Activated CD4-positive, alpha-beta T cell treated with anti-CD3 and anti-CD28 coated beads, Interleukin-2, amount 10 ng/mL, durations not matched to agents 24 days and 14 days (primary cell): ENCODE measurements at regions not wholly inside any gene's neighbourhood (a gene's known extent, or its start where the extent isn't known, plus 50 kb on each side); places are given as distances from the start of the nearest gene placed in this dataset.

Experiments
- DNase-seq: peaks from one replicate; pipeline ENCODE4 v3.0.0; 2022
- H3K27ac Mint-ChIP-seq: one replicate; pipeline ENCODE4 v1.8.0; 2022; ENCODE audit warnings: mild to moderate bottlenecking, mixed read lengths
- H3K27me3 Mint-ChIP-seq: one replicate; pipeline ENCODE4 v1.8.0; 2022; ENCODE audit warnings: mixed read lengths
- H3K36me3 Mint-ChIP-seq: one replicate; pipeline ENCODE4 v1.8.0; 2022; ENCODE audit warnings: low read depth, mild to moderate bottlenecking, mixed read lengths
- H3K4me1 Mint-ChIP-seq: one replicate; pipeline ENCODE4 v1.8.0; 2021; ENCODE audit warnings: mixed read lengths
- H3K4me3 Mint-ChIP-seq: one replicate; pipeline ENCODE4 v1.8.0; 2022; ENCODE audit warnings: mild to moderate bottlenecking, moderate library complexity, mixed read lengths
- H3K9me3 Mint-ChIP-seq: one replicate; pipeline ENCODE4 v1.8.0; 2021; ENCODE audit warnings: mixed read lengths
- intact Hi-C: fragments of 100-400 bp; cut with micrococcal nuclease; formaldehyde crosslinking; loops from one replicate; pipeline ENCODE4 v1.15.1; 2023

DNA sequence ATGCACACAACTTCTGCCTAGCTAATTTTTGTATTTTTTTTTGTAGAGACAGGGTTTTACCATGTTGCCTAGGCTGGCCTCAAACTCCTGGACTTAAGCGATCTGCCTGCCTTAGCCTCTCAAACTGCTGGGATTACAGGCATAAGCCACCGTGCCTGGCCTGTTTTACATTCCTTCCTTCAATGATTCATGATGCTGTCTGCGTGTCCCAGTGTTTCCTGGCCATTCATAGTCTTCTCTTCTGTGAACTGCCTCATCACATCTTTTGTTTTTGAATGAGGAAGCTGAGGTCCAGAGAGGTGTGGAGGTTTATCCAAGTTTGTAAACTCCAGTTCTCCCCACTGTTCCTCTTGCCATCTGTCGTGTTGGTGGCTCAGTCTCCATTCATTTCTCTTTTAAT lies 64.5 kb upstream of the MED9 start:
- H3K9me3 Mint-ChIP-seq = peaks cover 4% of the 10 kb centered on the region
- H3K36me3 Mint-ChIP-seq = no peaks in the 10 kb centered on the region
- intact Hi-C loops = no loop called here
- H3K27me3 Mint-ChIP-seq = peaks cover 5% of the 10 kb centered on the region
- DNase-seq = no peak
- H3K27ac Mint-ChIP-seq = no peak overlapping the region
- H3K4me1 Mint-ChIP-seq = peaks cover 33% of the 10 kb centered on the region
- no peak overlapping the region for H3K4me3 Mint-ChIP-seq

DNA sequence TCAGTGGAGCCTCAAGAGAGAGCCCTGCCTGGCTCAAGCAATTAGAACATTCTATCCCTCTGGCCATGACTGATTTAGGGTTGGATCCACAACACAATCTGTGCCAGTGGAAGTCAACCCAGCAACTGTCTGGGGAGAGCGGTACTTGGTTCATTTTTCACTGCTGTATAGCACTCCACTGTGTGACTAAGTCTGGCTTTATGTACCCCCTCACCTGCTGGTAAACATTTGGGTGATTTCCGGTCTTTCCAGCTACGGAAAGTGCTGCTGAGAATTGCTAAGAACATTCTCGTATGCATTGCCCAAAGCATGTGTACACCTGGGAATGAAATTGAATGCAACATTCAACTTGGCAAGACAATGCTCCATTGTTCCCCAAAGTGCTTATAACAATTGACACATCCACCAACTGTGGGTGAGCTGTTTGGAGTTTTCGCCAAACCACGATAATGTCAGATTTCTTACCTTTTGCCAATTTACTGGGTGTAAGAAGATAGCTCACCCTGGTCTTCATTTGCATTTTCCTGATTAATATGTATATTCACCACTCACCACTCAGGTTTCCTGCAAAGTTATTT lies 63.5 kb upstream of the MED9 start:
- Mint-ChIP-seq H3K36me3 (no peaks in the 10 kb centered on the region), H3K4me1 (peaks cover 30% of the 10 kb centered on the region), H3K9me3 (peaks cover 4% of the 10 kb centered on the region), H3K27ac (no peak overlapping the region), H3K27me3 (peaks cover 5% of the 10 kb centered on the region), H3K4me3 (no peak overlapping the region)
- no peak for DNase-seq
- intact Hi-C loops = no loop called here

DNA sequence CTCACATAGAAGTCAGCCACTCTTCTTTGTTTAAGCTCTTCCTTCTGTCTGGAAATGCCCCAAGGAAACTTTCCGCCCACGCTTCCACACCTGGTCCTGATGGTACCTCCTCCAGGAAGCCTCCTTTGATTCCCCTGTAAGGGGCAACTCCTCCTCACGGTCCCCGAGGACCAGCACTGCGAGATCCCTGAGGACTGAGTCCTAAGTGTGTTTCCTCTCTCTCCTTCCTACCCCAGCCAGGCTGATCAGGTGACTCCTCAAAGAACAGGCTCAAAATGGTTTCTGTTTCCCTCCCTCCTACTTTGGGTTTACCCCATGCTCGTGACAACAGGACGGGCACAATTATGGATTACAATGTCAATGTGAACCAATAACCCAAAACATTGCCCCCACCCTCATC lies 63.0 kb upstream of the MED9 start:
- H3K27ac Mint-ChIP-seq = no peak overlapping the region
- H3K9me3 Mint-ChIP-seq = peaks cover 4% of the 10 kb centered on the region
- intact Hi-C loops = no loop called here
- H3K27me3 Mint-ChIP-seq = peaks cover 5% of the 10 kb centered on the region
- DNase-seq = no peak
- peaks cover 28% of the 10 kb centered on the region for H3K4me1 Mint-ChIP-seq
- H3K36me3 Mint-ChIP-seq = no peaks in the 10 kb centered on the region
- H3K4me3 Mint-ChIP-seq = no peak overlapping the region

DNA sequence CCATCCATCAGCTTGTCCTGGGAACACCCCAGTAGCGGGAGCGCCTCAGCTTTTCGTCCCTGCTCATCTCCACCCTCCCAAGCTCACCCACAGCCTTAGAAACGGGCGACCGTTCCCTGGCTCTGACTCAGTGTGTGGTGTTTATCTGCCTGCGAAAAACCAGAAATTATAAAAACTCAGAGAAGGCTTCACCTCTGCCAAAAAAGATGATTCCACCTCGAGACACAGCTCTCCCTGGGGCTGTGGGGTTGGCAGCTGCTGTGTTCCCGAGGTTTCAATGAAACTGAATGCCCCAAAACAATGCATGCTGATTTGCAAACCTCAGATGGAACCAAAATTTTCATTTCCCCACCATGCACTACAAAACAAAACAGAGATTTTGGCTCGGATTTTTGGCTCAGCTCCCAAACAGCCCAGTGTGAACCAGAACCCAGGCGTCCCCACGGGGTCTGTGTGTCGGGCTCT lies 62.4 kb upstream of the MED9 start:
- no peak overlapping the region for H3K27ac Mint-ChIP-seq
- intact Hi-C loops = no loop called here
- no peaks in the 10 kb centered on the region for H3K36me3 Mint-ChIP-seq
- no peak overlapping the region for H3K4me3 Mint-ChIP-seq
- H3K9me3 Mint-ChIP-seq = peaks cover 4% of the 10 kb centered on the region
- H3K4me1 Mint-ChIP-seq = peaks cover 27% of the 10 kb centered on the region
- no peak for DNase-seq
- peaks cover 5% of the 10 kb centered on the region for H3K27me3 Mint-ChIP-seq

DNA sequence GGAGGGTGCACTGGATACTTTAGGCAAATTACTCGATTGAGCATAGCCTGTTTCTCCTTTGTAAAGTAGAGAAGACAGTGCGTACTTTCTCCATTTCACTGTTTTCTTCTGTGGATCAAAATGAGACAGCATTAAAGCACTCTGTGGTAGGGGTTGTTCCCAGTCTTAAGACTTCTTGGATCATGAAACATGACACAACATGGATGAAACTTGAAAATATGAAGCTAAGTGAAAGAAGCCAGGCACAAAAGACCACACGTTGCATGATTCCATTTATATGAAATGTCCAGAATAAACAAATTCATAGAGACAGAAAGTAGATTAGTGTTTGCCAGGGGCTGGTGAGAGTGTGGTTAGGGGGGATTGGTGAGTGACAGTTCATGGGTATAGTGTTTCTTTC lies 61.8 kb upstream of the MED9 start:
- Mint-ChIP-seq H3K36me3 (no peaks in the 10 kb centered on the region), H3K27ac (no peak overlapping the region), H3K4me3 (no peak overlapping the region), H3K27me3 (peaks cover 5% of the 10 kb centered on the region), H3K4me1 (peaks cover 25% of the 10 kb centered on the region), H3K9me3 (peaks cover 4% of the 10 kb centered on the region)
- no peak for DNase-seq
- intact Hi-C loops = no loop called here

DNA sequence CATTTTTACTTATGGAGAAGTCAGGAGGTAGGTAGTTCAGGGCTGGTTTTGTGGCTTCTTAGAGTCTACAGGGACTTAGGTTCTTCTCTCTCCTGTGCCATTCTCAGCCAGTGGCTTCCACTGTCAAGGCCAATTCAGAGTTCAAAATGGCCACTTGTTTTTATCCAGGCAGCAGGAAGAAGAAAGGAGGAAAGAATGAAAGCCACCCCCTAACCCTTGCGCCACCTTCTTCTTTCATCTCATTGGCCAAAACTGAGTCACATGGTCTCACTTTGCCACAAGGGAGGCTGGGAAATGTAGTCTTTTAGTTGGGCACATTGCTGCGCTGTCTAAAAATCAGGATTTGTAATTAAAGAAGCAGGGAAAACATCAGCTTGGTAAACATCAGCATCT lies 60.8 kb upstream of the MED9 start:
- DNase-seq = peak; percentile 79
- Mint-ChIP-seq H3K27ac (peak overlapping the region; percentile 53), H3K9me3 (peaks cover 4% of the 10 kb centered on the region), H3K27me3 (peaks cover 5% of the 10 kb centered on the region), H3K36me3 (no peaks in the 10 kb centered on the region), H3K4me1 (peaks cover 25% of the 10 kb centered on the region), H3K4me3 (no peak overlapping the region)
- intact Hi-C loops = no loop called here

DNA sequence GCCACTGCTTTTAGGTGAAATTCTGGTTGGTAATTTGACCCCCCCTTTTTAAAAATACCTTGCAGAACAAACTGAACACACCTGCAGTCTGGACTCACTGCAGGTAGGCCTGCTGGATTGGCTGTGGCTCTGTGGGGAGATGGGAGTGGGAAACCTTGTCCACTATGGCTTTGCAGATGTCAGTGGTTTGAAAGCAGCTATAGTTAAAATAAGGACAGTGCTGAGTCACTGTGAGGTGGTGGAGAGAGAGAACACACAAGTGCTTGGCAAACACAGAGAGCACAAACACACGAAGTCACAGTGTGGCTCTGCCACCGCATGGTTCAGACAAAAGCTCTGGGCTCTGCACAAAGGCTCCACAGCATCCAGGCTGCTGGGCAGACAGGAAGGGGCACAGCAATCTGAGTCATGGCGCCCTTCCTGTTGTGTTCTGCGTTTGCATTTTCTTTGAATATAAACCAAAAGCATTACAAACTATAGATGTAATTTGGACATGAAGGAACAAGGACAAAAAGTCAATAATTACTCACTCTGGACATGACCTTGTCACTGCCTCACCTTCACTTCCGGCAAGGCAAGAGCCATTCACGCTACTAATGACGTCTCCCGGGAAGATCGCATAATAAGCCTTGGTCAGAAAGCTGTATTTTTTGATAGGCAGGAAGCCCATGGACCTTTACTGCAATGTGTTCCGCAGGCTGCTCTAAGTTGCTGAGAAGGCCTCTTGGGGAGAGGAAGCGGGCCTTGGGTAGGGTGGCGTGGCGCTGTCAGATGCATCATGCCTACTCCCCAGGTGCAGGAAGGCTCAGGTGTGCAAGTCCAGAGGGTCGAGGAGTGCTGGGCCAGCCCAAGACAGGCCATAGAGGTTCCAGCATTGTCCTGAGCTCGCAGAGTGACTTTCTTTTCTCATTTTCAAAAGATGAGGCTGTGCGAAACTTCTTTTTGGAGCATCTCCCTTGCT lies 60.1 kb upstream of the MED9 start:
- no peaks in the 10 kb centered on the region for H3K36me3 Mint-ChIP-seq
- intact Hi-C loops = no loop called here
- H3K4me1 Mint-ChIP-seq = peaks cover 24% of the 10 kb centered on the region
- no peak overlapping the region for H3K4me3 Mint-ChIP-seq
- peaks cover 5% of the 10 kb centered on the region for H3K27me3 Mint-ChIP-seq
- DNase-seq = peak; percentile 68
- peaks cover 4% of the 10 kb centered on the region for H3K9me3 Mint-ChIP-seq
- peak overlapping the region; percentile 53 for H3K27ac Mint-ChIP-seq

DNA sequence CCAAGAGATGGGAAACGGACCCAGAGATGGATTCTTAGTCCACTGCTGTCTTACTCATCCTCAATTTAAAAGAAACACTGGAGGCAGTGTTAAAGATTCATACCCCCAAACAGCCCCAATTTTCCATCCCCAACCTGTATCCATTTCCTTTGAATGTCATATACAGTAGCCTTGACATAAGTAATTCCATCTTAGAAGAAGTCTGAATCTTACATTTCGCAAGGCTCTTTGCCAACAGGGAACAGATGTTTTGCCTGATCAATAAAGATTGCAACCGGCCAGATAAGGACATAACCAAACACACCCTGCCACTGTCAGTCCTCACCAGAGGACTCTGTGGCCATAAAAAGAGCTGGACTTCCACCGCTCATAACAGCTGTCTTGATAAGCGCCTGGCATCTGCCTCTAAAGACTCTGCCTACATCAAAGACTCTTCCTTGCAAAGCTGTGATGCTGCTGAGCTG lies 59.0 kb upstream of the MED9 start:
- Mint-ChIP-seq H3K27me3 (peaks cover 3% of the 10 kb centered on the region), H3K4me3 (no peak overlapping the region), H3K4me1 (peaks cover 18% of the 10 kb centered on the region), H3K9me3 (peaks cover 10% of the 10 kb centered on the region), H3K36me3 (no peaks in the 10 kb centered on the region), H3K27ac (no peak overlapping the region)
- intact Hi-C loops = no loop called here
- DNase-seq = no peak

DNA sequence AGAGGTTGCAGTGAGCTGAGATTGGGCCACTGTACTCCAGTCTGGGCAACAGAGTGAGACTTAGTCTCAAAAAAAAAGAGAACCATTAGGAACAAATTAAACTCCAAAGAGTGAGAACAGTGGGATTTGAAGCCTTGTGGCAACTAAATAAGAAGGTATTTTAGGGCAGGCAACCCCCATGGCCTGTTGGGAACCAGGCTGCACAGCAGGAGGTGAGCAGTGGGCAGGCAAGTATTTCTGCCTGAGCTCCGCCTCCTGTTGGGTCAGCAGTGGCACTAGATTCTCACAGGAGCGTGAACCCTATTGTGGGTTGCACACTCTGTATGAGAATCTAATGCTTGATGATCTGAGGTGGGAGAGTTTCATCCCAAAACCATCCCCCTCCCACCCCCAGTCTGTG lies 57.6 kb upstream of the MED9 start:
- no peaks in the 10 kb centered on the region for H3K27me3 Mint-ChIP-seq
- H3K27ac Mint-ChIP-seq = no peak overlapping the region
- intact Hi-C loops = no loop called here
- H3K9me3 Mint-ChIP-seq = peaks cover 11% of the 10 kb centered on the region
- no peak for DNase-seq
- H3K4me3 Mint-ChIP-seq = no peak overlapping the region
- no peaks in the 10 kb centered on the region for H3K36me3 Mint-ChIP-seq
- peaks cover 14% of the 10 kb centered on the region for H3K4me1 Mint-ChIP-seq

DNA sequence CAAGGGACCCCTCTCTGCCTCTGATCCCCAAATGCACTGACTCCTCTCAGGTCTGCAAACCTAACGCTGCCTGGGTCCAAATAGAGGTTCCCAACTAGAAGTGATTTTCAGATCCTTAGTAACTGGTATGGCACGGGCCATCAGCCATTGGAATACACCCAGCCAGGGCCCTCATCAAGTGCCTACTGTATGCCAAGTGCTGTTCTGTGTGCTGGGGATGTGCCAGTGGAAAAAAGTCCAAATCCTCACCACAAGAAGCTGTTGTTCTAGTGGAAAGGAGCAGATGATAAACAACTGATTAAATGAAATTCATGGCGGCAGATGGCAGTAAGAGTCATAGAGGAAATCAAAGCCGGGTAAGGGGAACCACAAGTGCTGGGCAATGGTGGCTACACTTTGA lies 57.2 kb upstream of the MED9 start:
- Mint-ChIP-seq H3K4me3 (no peak overlapping the region), H3K9me3 (peaks cover 11% of the 10 kb centered on the region), H3K27ac (no peak overlapping the region), H3K4me1 (peaks cover 14% of the 10 kb centered on the region), H3K36me3 (no peaks in the 10 kb centered on the region), H3K27me3 (no peaks in the 10 kb centered on the region)
- intact Hi-C loops = no loop called here
- DNase-seq = no peak

DNA sequence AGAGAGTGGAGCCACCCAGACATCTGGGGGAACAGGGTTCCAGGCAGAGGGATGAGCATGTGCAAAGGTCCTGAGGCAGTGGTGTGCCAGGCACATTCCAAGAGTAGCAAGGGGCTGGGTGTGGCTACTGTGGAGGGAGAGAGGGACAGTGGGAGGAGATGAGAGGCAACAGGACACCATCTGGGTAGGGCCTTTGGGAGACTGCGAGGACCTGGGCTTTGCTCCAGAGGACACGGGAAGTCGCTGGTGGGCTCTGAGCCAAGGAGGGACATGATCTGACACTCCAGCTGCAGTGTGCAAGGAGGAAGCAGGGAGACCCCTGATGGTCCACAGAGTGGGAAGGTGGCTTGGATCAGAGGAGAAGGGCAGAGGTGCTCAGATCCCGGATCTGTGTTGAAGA lies 56.7 kb upstream of the MED9 start:
- H3K4me1 Mint-ChIP-seq = peaks cover 14% of the 10 kb centered on the region
- DNase-seq = no peak
- no peak overlapping the region for H3K4me3 Mint-ChIP-seq
- H3K27ac Mint-ChIP-seq = no peak overlapping the region
- intact Hi-C loops = no loop called here
- H3K36me3 Mint-ChIP-seq = no peaks in the 10 kb centered on the region
- H3K27me3 Mint-ChIP-seq = no peaks in the 10 kb centered on the region
- peaks cover 8% of the 10 kb centered on the region for H3K9me3 Mint-ChIP-seq

DNA sequence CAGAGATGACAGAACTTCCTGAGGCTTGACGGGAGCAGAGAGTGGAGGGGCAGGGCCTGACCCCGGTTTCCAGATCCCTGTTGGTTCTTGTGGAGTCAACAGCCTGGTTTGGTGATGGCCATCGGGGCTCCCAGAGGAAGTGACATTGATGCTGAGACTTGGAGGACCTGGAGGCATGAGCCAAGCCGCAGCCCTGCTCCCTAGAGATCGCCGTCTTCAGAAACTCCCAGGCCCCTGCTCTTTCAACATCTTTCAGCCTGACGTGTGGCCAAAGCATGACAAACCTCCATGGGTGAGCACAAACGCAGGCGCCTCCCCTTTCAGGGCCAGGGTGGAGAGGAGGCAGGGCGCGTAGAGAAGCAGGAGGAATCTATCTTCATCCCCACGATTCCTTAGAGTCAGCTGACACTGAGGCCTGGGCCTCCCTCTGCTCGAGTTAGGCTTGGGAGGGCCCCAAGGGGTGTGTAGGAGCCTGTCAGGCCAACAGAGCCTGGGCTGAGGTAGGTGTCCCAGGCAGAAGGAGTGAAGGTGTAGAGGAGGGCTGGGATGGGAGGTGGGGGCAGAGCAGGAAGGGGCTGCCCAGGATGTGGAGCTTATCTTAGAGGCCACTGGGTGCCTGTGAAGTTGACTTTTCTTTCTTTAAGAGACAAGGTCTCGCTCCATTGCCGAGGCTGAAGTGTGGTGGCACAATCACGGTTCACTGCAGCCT lies 56.1 kb upstream of the MED9 start:
- H3K27ac Mint-ChIP-seq = no peak overlapping the region
- no peak overlapping the region for H3K4me3 Mint-ChIP-seq
- H3K9me3 Mint-ChIP-seq = peaks cover 6% of the 10 kb centered on the region
- DNase-seq = no peak
- H3K36me3 Mint-ChIP-seq = no peaks in the 10 kb centered on the region
- intact Hi-C loops = no loop called here
- H3K27me3 Mint-ChIP-seq = no peaks in the 10 kb centered on the region
- H3K4me1 Mint-ChIP-seq = peaks cover 12% of the 10 kb centered on the region

DNA sequence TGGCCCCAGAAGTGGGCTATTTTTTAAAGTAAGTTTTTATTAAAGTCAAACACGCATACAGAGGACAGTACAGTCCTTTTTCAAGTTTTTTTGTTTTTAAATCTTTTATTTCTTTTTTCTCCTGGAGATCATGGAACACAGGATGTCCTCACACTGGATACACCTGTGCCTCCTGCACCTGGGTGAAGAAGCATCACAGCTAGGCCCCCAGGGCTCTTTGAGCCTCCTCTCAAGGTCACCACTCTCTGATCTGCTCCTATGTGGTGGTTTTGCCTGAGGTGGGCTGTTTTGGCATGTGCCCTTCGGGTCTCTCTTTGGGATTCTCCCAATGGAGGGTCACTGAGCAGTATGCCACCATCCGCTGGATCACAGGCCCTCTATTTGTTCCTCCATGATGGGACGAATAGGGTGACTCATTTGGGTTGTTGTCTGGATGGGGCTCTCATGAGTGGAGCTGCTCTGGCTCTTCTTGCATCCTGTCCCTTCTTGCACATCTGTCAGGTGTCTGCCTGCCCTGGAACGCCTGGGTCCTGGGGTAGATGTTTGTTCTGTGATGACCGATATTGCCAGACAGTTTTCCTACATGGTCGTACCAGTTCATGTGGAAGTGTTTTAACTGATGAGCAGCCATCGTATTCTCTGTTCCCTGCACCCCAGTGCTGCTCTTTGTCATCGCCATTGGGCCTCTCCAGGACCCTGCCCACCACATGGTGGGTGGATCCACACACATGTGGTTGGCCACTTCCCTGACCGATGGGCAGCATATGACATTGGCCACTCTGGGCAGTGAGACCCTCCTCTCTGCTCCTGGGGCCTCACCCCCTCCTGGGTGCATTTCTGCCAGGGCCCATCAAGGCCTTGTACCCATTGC lies 55.2 kb upstream of the MED9 start:
- Mint-ChIP-seq H3K4me1 (peaks cover 6% of the 10 kb centered on the region), H3K27ac (no peak overlapping the region), H3K4me3 (no peak overlapping the region), H3K36me3 (no peaks in the 10 kb centered on the region), H3K9me3 (peaks cover 6% of the 10 kb centered on the region), H3K27me3 (no peaks in the 10 kb centered on the region)
- intact Hi-C loops = no loop called here
- DNase-seq = no peak
